ENCODE measurements at regions not wholly inside any gene's neighbourhood (a gene's known extent, or its start where the extent isn't known, plus 50 kb on each side); places are given as distances from the start of the nearest gene placed in this dataset.
"Not testable (repeated sequence)": the region's sequence is repeated elsewhere in the genome, so short reads cannot be mapped to it uniquely, and the experiment has no call there.

GRCh38 chr6:49004801-49005200 lies 458.3 kb downstream of the MMUT start:
- Histone ChIP-seq H3K27ac (no peak overlapping the region), H3K4me3 (no peak overlapping the region)

DNA sequence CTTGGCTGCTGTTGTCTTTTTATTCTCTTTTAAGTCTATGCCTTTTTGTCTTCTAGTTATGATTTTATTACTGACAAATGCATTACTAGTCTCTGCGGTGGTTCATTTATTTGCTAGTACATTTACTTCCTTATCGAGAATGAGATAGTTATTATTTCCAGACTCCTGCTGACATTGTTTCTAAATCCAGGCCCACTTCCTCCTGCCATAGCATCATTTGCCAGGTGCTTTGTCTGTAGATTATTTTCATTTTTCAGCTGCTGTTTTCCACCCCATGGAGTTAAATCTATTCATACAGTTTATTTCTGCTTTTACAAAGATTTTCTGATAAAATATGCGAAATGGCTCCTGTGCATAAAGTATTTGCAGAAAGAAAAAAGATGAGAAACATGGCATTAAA lies 459.7 kb downstream of the MMUT start:
- Histone ChIP-seq H3K4me3 (no peak overlapping the region), H3K27ac (no peak overlapping the region)

GRCh38 chr6:49001856-49002541 lies 461.1 kb downstream of the MMUT start:
- no peak overlapping the region for H3K27ac ChIP-seq

GRCh38 chr6:48998574-48998973 lies 464.5 kb downstream of the MMUT start:
- Histone ChIP-seq H3K27ac (no peak overlapping the region), H3K4me3 (no peak overlapping the region)

More at GRCh38 chr6:49001856-49002541, 461.1 kb downstream of the MMUT start:
- no peak overlapping the region for H3K4me3 ChIP-seq

DNA sequence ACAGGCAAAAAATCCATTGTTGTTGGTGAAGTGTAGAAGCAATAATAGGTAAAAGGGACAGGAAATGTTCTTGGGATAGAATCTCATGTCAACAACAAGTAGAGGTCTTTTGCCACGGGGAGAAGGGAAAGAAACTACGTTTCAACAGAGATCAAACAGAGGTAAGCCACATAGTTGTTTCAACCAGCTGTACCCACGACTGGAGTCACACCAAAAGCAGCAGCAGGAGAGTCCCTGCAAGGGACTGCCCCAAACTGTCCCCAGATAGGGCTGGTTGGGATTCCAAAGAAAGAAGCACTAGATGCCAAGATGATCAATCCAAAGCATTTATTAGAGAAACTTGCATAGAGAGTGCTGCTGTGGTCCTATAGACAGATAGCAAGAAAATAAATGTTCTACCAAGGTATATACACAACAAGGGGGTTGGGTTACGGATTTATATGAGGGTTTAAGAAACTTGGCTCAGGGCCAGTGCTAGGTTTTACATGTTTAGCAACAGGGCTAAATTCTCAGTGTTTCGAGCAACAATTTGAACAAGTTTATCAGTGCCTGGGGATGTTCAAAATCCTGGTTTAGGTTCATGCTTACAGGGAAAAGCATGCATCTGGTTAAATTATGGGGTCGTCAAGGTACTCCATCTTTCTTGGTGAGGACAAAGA lies 466.5 kb downstream of the MMUT start:
- no peak overlapping the region for H3K4me3 ChIP-seq

DNA sequence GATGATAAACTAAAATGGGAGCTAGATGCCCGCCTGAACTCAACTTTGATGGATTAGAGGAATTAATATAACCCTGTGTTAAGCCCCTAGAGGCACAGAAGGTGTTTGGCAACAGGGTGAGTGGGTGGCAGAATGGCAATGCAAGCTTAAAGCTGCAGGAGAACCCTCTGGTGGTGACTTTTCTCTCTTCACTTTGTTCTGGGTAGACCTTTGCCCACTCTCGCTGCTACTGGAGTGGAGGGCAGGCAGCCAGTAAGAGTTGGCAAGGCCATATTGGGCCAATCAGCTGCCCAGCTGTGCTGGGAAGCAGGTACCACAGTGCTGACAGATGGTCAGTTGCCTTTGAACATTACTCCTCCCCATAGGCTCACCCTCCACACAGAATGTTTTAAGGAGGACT lies 468.2 kb downstream of the MMUT start:
- H3K27ac ChIP-seq = no peak overlapping the region
- H3K4me3 ChIP-seq = no peak overlapping the region

More for the DNA sequence above, 466.5 kb downstream of the MMUT start:
- no peak overlapping the region for H3K27ac ChIP-seq

DNA sequence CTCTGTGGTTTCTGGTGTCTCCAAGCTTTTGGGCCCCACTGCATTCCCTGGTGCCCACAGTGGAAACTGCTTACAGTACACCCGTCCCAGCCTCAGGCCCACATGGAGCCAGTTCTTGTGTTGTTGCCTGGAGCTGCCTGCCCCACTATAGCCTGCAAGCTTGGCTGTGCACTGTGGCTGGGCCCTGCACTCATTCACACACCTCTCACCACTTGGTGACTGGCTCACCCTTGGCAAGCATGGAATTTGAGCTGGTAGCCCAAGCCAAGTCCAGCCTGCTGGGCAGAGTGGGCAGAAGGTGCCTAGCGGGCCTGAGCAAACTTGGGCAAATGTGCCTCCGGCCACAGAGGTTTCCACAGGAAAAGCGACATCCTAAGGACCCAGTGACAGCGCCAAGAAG lies 472.3 kb downstream of the MMUT start:
- no peak overlapping the region for H3K27ac ChIP-seq
- no peak overlapping the region for H3K4me3 ChIP-seq

DNA sequence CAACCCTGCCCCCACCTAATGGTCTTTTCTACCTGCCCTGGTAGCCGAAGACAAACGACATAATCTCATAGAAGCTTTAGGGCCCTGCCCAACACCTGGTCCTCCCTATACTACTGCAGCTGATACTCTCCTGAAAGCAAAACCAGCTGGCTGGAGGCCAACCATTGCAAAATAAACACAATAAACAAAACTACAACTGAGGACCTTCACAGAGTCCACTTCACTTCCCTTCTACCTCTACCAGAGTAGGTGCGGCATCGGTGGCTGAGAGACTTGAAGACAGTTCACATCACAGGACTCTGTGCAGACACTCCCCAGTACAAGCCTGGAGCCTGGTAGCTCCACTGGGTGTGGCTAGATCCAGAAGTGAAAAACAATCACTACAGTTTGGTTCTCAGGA lies 476.2 kb downstream of the MMUT start:
- Histone ChIP-seq H3K27ac (no peak overlapping the region), H3K4me3 (no peak overlapping the region)

- Histone ChIP-seq H3K27ac (no peak overlapping the region), H3K4me3 (no peak overlapping the region)
Observed at GRCh38 chr6:48986105-48986504, 476.9 kb downstream of the MMUT start.

DNA sequence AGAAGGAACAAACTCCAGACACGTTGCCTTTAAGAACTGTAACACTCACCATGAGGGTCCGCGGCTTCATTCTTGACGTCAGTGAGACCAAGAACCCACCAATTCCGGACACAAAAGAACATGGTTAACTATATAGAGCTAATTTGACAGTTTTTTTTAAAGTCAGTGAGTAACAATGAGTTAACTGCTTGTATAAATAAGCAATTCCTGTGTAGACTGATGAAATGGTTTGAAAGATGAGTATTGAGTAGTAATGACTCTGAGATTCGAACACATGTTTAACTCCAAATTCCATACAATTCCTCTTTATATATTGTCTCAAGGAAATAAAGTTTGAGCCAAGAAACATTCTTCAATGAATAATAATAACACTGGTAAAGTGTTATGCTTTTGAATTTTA lies 478.0 kb downstream of the MMUT start:
- Histone ChIP-seq H3K4me3 (no peak overlapping the region), H3K27ac (no peak overlapping the region)

DNA sequence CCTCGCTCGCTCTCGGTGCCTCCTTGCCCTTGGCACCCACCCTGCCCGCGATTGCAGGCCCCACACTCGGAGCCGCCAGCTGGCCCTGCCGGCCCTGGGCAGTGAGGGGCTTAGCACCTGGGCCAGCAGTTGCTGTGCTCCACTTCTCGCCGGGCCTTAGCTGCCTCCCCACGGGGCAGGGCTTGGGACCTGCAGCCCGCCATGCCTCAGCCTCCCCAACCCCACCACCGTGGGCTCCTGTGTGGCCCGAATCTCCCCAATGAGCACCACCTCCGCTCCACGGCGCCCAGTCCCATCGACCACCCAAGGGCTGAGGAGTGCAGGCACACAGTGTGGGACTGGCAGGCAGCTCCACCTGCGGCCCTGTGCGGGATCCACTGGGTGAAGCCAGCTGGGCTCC lies 479.1 kb downstream of the MMUT start:
- not testable (repeated sequence) for H3K4me3 ChIP-seq, H3K27ac ChIP-seq

GRCh38 chr6:48983377-48983776 lies 479.7 kb downstream of the MMUT start:
- H3K27ac ChIP-seq = no peak overlapping the region

GRCh38 chr6:48979806-48980205 lies 483.2 kb downstream of the MMUT start:
- no peak overlapping the region for H3K27ac ChIP-seq

More at GRCh38 chr6:48983377-48983776, 479.7 kb downstream of the MMUT start:
- H3K4me3 ChIP-seq = no peak overlapping the region

DNA sequence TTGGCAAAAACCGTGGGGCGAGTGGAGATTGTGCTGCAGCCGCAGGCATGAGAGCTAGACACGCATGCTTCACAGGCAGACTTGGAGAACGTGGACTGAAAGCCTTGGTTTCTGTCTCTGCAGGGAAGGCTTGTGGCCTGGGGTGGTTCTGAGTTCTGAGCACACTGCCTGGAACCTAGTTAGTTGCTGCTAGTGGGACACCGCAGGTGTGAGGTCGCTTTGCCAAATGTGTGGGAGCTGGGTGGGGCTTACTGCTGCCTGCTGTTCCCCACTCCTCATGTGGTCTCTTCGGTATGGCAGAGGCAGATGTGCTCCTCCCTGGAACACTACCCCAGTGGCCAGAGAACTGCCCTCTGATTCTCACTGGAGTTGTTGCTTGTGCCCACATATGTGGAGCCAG lies 484.0 kb downstream of the MMUT start:
- Histone ChIP-seq H3K27ac (no peak overlapping the region), H3K4me3 (no peak overlapping the region)

More at GRCh38 chr6:48979806-48980205, 483.2 kb downstream of the MMUT start:
- no peak overlapping the region for H3K4me3 ChIP-seq

- Histone ChIP-seq H3K4me3 (no peak overlapping the region), H3K27ac (no peak overlapping the region)
Observed at GRCh38 chr6:48978016-48978415, 485.0 kb downstream of the MMUT start.

GRCh38 chr6:48977573-48977972 lies 485.5 kb downstream of the MMUT start:
- Histone ChIP-seq H3K27ac (no peak overlapping the region), H3K4me3 (no peak overlapping the region)

DNA sequence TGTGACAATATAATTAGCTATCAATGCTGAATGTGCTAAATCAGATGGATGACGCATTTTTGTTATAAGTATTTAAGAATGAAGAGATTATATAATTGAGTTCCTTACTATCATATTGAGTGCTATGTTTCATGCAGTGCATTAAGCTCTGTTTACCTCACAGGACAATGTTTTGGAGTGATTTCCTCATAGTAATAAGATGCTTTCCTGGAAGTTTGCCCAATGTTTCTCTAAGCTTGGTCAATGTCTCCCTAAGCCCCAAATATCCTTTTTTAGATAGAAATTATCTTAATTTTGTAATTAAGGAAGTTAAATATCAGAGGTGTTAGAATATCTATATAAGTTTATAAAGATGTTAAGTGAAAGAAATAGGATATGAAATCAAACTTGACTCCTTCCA lies 489.6 kb downstream of the MMUT start:
- H3K4me3 ChIP-seq = no peak overlapping the region
- no peak overlapping the region for H3K27ac ChIP-seq

DNA sequence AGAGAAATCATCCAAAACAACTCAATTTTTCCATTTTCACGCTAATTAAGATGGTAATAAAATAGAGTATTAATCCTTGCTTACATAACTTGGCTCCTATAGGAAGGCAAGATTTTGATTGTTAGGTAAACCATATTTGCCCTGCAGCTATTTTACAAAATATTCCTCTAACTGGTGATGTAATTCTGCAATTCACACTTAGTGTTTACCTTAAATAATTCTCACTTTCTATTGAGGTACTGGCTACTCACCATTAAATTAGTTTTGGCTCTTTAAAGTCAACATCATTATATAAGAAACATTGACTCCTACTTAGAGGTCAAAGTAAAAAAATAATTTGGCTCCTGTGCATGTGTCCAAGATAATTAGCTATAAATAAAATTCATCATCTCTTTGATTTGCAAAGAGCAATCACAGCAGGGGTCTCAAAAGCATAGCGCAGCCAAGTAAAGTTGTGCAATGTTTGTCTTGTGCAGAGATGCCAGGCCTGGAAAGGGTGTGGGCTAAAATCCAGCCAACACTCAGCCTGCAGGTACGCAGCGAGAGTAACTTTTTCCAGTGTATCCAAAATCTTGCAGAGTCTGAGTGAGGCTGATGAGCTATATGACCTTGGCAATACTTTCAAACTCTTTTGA lies 501.2 kb downstream of the MMUT start:
- H3K4me3 ChIP-seq = no peak overlapping the region
- no peak overlapping the region for H3K27ac ChIP-seq

DNA sequence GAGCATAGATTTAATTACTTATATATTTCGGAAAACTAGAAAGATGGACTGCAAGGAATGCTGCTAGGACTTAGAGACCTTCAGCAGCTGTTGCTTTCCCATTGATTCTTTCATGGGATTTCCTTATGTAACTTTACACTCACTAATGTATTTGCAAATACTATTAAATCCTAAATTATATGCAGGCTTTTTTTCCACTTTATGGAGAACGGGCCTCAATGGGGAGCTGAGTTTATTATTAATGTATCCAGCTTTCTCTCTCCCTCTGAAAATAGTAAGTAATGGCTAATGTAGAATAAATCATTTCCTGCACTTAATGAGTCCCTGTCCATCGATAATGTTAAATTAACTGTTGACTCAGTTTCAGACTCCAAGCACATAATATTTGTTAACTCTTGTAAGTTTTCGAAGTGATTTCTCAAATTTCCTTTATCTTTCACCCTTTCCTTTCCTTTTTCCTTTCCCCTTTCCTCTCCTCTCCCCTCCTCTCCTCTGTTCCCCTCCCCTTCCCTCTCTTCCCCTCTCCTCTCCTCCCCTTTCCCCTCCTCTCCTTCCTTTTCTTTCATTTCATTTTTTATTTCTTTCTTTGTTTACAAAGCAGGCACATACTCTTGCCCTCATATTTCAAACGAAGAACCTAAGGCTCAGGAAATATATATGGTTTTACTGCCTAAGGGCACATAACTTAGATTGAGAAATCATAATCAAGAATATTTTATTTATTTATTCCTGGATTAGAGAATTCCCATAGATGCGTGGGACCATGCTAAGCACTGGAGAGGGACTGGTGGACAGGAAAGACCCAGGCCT lies 503.6 kb downstream of the MMUT start:
- no peak overlapping the region for H3K27ac ChIP-seq
- H3K4me3 ChIP-seq = no peak overlapping the region

GRCh38 chr6:48957781-48958180 lies 505.3 kb downstream of the MMUT start:
- H3K4me3 ChIP-seq = no peak overlapping the region
- H3K27ac ChIP-seq = no peak overlapping the region

Data from skin epidermis (tissue), 12 donors.